LoVo (cell line): ENCODE measurements at regions not wholly inside any gene's neighbourhood (a gene's known extent, or its start where the extent isn't known, plus 50 kb on each side); places are given as distances from the start of the nearest gene placed in this dataset.
"Not testable (repeated sequence)": the region's sequence is repeated elsewhere in the genome, so short reads cannot be mapped to it uniquely, and the experiment has no call there.

Experiments used
- DNase-seq: peaks from one replicate; pipeline ENCODE4 v3.0.0-alpha.2; 2016; ENCODE audit warnings: low spot score

DNA sequence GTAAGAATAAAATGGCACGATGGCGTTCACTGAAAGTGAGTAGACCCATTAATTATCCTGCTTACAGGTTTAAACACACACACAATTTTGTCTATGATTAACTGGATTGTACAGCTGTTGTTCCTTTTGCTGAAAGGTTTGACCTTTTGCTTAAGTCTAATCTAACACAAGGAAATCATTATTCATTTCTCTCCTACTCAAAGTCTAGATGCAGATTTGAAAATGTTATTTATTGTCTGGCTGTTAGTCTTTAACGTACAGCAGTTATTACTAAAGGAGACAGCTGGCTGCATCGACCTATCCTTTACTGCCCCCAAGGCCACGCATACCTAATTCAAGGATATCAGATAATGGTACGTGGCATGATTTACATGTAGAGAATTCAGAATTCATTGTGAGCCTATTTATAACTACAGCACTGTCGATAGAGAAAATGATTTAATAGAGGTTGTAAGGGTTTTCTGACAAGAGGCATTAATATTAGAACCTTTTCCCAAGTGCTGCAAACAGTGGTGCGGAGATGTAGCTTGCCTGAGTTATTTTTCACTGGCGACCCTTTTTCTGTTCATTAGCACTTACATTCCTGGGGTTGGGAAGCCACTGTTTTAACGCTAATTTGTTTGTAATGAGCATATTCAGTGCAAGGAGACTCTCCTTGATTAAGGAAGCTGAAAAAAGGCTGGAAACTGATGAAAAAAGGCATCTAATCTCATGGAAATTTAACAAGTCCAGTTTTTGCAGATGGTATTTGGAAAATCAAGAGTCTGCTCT lies 368.4 kb upstream of the GRAMD2B start:
- no peak for DNase-seq

DNA sequence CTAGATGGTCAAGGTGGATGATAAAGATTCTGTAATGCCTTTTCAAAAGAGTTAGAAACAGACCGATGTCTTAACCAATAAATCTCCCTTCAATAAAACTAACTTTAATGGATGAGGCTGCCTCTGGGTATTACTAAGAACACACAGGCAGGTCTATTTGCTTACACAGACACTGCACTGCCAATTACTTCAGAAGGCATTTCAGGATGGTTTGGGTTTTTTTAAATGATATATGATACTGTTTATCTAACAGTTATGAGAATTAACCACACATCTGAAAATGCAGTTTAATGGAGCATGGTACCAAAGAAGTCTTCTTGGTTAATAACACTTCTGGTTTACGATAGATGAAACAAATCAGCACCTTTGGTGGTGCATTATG lies 367.9 kb upstream of the GRAMD2B start:
- DNase-seq: no peak

DNA sequence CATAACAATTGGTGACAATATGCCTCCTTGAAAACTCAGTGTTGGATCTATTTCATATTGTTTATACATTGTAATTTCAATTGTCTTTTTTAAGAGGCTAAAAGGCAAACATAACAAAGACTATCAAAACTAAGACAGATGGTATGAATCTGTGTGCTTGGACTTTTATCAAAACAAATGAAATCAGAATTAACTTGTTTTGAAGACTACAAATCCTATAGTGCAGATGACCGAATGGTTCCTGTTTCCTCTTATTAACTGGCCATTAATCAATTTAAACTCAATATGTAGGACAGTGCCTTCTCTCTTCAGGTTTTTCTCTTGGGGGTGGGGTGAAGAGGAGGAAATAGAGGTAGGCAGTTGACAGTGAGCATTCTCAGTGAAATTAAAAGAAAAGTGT lies 366.9 kb upstream of the GRAMD2B start:
- no peak for DNase-seq

DNA sequence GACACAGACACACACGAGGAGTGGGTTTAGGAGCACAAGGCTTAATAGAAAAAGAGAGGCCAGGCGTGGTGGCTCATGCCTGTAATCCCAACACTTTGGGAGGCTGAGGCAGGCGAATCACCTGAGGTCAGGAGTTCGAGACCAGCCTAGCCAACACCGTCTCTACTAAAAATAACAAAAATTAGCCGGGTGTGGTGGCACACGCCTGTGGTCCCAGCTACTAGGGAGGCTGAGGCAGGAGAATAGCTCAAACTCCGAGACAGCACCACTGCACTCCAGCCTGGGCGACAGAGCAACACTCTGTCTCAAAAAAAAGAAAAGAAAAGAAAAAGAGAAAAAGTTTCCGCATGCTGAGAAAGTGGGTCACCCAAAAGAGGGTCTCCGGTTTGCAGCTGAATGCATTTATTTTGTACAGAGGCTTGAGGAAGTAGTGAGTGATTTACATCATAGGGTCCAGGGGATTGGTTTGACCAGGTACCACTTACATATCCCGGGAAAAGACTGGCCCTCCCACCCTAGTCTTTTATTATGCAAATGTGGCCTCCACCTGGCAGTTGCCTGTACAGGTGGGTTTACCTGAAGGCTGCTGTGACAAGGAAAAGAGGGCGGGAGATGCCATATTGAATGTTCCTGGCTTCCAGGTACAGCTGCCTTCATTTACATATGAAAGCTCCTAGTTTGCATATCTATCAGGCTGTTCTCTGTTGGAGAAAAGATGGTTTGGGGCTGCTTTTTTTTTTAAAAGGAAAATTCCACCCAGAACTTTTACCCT lies 366.2 kb upstream of the GRAMD2B start:
- no peak for DNase-seq

DNA sequence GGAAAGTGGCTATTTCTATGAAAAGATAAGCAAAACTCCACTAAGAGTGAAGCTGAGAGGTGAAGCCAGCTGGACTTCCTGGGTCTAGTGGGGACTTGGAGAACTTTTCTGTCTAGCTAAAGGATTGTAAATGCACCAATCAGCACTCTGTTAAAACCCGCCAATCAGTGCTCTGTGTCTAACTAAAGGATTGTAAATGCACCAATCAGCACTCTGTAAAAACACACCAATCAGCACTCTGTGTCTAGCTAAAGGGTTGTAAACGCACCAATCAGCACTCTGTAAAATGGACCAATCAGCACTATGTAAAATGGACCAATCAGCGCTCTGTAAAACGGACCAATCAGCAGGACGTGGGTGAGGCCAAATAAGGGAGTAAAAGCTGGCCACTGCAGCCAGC lies 364.8 kb upstream of the GRAMD2B start:
- DNase-seq: not testable (repeated sequence)

DNA sequence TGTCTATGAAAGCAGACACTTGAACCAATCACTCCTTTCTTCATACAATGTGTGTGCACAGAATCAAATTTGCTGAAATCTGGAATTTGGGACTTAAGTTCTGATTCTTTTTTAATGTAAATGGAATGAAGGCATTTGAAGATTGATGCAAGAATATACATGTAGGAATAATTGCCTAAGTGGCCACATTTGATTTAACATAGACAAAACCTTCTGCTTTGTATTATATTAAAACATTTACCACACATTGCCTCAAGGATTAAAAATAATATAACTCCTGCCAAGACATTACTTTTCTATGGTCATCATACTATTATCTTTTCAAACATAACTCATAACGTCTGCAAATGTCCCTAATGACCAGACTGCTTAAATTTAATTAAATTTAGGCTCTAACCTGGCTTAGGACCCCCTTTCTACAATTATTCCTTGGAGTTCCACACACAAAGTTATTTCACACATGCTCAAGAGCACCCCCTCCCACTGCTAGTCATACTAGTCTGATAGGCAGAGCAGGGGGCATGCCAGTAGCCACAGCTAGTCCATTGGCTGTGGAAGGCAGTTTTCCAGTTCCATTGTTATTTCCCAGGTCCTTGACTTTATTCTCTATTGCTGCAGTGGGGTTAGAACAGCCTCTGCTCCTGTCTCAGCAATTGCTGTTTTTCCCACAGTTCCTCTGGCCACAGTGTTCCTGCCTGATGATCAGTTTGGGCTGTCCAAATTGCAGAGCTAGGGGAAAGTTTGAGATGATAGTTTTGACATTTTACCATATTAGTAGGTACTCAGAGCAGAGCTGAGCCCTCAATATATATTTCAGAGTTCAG lies 360.6 kb upstream of the GRAMD2B start:
- no peak for DNase-seq

DNA sequence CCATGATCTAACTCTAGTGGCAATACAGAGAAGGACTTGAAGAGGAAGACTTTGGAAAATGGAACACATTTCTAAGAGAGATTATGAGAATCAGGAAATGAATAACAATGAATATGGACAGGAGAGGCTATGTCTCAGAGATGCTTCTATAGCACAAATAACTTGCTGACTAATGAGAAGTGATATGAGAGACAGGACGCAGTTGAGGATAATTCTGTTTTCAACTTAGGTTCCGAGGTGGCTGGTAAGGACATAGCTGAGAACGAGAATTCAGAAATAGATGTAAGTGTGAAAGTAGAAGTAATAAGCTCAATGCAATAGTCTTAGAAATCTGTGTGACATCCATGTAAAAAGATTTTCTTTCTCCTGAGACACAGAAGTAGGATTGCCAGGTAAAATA lies 358.1 kb upstream of the GRAMD2B start:
- DNase-seq: no peak

DNA sequence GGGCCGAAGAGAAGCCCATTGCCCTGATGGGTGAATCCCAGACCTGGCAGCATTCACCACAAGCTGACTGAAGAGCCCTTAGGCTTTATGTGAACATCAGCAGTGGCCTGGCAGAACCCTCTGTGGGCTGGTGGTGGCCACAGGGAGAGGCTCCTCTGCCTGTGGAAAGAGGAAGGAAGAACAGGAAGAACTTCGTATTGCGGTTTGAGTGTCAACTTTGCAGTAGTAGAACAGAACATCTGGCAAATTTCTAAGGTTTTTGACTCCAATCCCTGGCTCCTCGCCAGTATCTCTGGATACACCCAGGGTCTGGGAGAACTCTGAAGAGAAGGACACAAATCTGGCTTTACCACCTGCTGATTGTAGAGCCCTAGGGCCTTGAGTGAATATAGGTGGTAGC lies 356.4 kb upstream of the GRAMD2B start:
- no peak for DNase-seq

DNA sequence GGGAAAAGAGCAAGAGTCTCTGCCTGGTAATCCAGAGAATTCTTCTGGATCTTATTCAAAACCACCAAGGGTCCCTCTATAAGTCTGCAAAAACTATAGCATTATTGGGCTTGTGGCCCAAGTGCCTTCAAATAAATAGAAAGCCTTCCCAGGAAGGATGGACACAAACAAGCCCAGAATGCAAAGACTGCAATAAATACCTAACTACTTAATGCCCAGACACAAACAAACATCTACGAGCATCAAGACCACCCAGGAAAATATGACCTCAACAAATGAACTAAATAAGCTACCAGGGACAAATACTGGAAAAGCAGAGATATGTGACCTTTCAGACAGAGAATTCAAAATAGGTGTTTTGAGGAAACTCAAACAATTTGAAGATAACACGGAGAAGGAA lies 355.8 kb upstream of the GRAMD2B start:
- no peak for DNase-seq

DNA sequence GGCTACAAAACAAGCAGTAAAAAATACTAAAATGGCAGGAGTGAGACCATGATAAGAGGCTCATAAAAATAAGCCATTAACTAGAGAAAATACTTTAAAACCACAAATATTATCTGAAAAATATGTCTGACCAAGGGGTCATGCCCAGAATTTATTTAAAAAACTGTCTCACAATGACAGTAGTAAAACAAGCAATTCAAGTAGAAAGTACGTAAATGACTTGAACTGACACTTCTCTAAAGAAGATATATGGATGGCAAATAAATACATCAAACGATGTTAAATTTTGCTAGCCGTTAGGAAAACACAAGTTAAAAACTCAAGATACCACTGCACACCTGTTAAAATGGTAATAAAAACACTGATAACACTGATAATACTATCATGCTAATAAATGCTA lies 353.9 kb upstream of the GRAMD2B start:
- no peak for DNase-seq

DNA sequence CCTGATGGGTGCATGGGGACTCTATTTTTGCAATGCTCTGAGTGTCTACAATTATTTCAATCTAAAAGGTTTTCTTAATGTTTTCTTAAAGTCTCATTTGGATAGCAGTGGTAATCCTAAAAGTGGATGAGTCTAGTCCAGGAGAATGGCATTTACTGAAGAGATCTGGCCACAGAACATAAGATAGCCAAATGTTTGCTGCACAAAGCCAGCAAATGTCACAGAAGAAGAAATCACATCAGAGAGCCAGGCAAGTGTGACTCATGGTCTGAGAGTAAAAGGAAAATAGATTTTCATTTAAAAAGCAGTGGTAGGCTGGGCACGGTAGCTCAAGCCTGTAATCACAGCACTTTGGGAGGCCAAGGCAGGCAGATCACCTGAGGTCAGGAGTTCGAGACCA lies 352.7 kb upstream of the GRAMD2B start:
- no peak for DNase-seq

DNA sequence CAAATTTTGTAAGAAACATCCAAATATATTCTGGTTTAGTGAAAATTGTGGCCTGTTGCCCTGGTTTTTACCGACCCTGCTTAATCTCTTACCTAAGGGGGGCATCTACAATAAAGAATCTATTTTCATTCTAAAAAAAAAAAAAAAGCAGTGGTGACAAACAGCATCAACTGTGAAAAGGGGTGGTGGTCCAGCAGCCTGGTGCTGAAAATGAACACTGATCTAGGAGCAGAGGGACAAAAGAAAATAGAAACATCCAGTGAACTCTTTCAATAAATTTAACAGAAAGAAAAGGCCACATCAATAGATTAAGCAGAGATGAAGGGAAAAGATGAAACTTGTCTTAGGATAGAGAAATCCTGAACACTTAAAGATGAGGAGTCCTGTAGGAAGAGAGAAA lies 348.7 kb upstream of the GRAMD2B start:
- DNase-seq: no peak

DNA sequence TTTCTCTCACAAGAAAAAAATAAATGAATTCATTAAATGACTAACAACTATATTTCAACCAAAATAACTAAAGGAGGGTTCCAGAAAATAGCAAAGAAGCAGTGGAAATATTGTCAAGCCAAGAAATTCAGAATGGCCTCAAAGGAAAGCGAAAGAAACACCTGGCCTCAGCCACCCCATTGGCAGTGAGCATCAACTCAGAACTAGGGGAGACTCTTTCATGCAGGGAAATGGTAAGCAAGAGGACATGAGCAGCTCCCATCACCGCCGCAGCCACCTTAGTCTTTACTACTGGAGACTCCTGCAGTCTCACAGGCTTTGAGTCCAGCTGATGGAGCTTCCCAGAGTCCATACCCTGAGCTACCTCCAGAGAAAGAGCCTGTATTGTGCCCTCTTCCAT lies 343.9 kb upstream of the GRAMD2B start:
- no peak for DNase-seq

DNA sequence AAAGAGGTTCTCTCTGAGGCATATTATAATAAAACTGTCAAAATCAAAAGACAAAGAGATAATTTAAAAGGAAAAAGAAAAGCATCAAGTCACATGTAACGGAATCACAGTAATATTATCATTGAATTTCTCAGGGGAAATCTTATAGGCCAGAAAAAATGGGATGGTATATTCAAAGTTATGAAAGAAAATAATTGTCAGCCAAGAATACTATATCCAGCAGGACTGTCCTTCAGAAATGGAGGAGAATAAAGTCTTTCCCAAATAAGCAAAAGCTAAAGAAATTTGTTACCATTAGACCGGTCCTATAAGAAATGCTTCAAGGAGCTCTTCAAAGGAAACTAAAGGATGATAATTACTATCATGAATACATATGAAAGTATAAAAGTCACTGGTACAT lies 342.0 kb upstream of the GRAMD2B start:
- no peak for DNase-seq

DNA sequence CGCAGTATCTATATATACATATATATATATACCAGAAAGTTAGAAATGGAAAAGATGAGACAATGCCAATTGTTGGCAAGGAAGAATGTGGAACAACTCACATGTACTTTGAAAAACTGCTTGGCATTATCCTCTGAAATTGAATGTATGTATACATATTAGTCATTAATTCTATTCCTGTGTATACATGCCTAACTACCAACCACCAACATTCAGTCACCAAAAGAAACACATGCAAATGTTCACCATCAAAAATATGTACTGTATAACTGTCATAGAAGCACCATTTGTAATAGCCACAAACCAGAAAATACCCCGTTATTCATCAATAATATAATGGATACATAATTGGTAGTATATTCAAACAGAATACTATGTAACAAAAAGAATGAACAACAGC lies 330.2 kb upstream of the GRAMD2B start:
- DNase-seq: no peak

DNA sequence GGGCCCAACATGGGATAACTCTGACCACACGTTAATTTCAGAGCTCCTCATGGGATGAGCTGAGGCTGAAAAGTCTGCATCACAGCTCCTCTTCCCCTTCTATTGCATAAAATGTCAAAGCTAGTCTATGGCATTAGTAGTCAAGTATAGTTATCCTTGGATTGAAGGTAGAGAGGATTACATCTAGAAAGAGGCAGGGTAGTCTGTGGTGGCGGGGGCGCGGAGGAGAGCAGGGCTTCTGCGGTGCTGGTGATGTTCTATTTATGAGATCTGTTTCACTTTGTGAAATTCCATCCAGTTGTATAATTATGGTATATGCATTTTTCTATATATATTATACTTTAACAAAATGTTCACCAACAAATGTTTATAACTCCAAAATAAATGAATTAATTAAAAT lies 329.5 kb upstream of the GRAMD2B start:
- no peak for DNase-seq

DNA sequence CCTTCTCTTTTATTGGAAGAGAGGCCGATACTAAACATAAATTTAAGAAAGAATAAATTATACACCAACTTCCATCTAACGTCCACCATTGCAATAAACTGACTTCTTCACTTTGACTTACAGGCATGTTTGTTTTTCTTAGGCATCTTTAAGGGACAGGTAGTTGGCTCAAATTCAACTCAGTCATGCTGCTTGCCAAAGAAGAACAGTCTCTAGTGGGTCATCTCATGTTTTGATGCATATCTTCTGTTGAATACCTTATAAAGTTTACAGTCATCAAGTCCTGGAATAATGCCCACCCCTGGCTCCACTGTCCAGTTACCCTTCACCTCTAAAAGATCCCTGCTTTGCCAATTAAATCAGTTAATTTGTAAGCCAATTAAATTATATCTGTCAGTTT lies 328.2 kb upstream of the GRAMD2B start:
- DNase-seq: no peak

DNA sequence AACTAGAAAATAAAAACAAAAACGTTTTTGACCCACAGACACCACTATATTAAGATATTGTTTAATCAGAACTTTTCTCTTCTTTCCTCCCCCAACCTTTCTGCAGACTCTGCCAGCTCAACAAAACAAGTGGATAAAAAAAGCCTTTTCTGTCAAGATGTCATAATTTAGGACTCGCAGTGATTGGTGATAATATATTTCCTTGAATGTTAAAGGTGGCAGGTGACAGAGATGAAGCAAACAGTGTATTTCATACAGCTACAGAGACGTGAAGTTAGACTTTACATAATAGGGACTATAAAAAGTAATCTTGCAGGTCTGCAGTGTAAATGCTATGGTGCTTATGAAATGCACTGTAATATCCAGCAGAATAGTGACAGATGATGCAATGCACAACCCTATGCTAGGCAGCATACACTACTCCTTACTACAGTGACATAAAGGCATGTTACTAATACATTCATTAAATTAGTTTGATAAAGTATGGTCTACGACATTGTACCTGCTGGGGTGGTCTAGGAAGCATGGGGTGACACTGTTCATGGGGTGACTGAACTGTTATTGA lies 326.7 kb upstream of the GRAMD2B start:
- no peak for DNase-seq

DNA sequence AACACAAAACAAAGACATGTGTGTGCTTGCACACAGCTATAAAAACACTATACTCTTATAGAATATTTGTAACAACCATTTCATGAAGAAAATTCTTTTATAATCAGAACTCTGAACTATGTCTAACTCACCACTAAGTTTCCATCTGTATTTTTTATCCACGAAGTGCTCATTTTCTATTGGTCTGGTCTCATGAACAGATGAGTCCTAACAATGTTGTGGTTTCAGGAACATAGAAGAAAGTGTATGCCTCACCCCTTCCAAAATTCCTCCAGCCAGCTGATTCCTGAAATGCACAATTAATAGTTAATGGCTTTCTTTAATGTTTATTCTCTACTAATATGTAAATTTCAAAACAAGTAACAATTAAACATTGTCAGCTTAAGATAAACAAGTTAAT lies 325.3 kb upstream of the GRAMD2B start:
- DNase-seq: no peak

DNA sequence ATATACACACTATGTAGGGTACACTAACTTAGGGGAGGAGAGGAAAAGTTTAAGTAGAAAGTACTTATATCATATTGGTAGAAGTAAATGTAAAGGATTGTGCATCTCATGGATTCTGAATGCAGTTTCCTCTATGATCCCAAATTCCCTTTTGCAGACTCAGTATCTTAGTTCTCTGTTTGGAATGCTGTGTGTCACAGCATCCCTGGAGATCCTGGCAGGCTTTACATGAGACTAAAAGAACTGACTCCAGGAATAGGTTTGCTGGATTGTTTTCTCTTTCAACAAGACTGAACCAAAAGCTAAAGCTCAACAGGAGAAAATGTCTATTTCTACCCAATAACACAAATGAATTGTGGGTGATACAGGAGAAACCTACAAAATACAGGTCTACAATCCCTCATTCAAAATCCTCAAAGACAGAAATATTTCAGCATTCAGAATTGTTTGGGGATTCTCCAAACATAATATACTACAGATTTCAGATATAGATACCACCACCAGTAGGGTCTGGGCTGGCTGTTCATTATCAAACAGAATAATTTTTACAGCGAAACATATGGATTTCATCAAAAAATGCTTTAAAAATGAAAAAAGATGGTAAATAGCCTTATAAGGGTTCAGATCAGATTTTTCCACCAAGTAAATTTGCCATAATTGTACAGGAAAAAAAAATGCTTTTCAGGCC lies 324.7 kb upstream of the GRAMD2B start:
- no peak for DNase-seq

DNA sequence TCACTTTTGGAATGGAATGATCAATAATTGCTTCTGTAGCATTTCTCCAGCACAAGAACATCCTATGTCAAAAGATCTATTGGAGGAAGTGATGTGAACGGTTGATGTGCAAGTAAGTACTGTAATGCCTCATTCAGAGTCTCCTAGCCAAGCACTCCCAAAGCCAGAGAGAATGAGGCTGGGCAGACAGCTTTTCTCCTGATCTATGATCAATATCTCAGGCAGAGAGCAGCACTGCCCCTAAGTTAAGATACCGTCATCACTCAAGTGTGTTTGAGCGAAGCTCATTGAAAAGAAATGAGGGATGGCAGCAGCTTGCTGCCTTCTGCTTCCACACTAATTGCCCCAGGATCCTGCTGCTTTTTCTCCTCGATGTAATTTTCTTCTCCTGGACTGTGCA lies 324.1 kb upstream of the GRAMD2B start:
- DNase-seq: no peak

DNA sequence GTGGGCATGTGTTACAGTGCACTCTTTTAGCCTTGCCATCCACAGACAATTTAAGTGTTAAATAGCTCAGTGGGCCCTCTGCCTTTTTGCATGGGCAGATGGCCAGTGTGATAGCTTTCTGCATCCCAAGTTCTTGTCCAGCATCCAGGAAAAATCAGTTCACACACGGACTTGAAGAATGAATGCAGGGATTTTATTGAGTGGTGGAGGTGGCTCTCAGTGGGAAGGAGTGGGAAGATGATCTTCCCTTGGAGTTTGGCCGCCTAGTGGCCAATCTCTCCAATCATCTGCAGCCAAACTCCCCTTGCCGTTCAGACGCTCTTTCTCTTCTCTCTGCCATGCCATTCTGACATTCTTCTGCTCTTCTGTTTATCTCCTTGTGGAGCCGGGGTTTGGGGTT lies 322.4 kb upstream of the GRAMD2B start:
- DNase-seq: no peak
